GM13977 (cell line): ENCODE measurements at regions not wholly inside any gene's neighbourhood (a gene's known extent, or its start where the extent isn't known, plus 50 kb on each side); places are given as distances from the start of the nearest gene placed in this dataset.
"Not testable (repeated sequence)": the region's sequence is repeated elsewhere in the genome, so short reads cannot be mapped to it uniquely, and the experiment has no call there.

Experiments
- DNase-seq: peaks from one replicate; pipeline ENCODE4 v3.0.0; 2012; ENCODE audit warnings: low spot score
- CTCF ChIP-seq: IDR thresholded peaks from 2 replicates; pipeline ENCODE4 v1.5.1; 2012; ENCODE audit warnings: mild to moderate bottlenecking, control low read depth; ENCODE audit not compliant: insufficient read depth; ENCODE audit errors: extremely low read depth, missing control alignments
- in situ Hi-C: fragments of 300-500 bp; cut with MboI; formaldehyde crosslinking; loops from one replicate; pipeline ENCODE4 v1.12.0; 2022; ENCODE audit warnings: low sequenced_read_pairs, low pct_unique_long_range_greater_than_20kb, mixed read lengths, inconsistent platforms; ENCODE audit not compliant: unreplicated experiment

GRCh38 chrX:817759-818300 is 187.2 kb downstream of the SHOX start:
- TF ChIP-seq CTCF = no peak
- DNase-seq = no peak
- in situ Hi-C loops = no loop called here

GRCh38 chrX:817147-817546 is 186.6 kb downstream of the SHOX start:
- DNase-seq, in situ Hi-C loops: not testable (repeated sequence)

GRCh38 chrX:816411-816810 is 185.8 kb downstream of the SHOX start:
- TF ChIP-seq CTCF = no peak
- no peak for DNase-seq
- in situ Hi-C loops = no loop called here

GRCh38 chrX:810186-810585 is 179.6 kb downstream of the SHOX start:
- in situ Hi-C loops = no loop called here
- TF ChIP-seq CTCF = no peak
- DNase-seq = no peak

GRCh38 chrX:809081-809480 is 178.5 kb downstream of the SHOX start:
- TF ChIP-seq CTCF = no peak
- in situ Hi-C loops = no loop called here

GRCh38 chrX:806586-806985 is 176.0 kb downstream of the SHOX start:
- no peak for TF ChIP-seq CTCF
- in situ Hi-C loops = no loop called here
- DNase-seq = no peak

More at GRCh38 chrX:809081-809480, 178.5 kb downstream of the SHOX start:
- no peak for DNase-seq

- DNase-seq = no peak
- no peak for TF ChIP-seq CTCF
- in situ Hi-C loops = no loop called here
Observed at GRCh38 chrX:805988-806387, 175.4 kb downstream of the SHOX start.
